ENCODE measurements at regions not wholly inside any gene's neighbourhood (a gene's known extent, or its start where the extent isn't known, plus 50 kb on each side); places are given as distances from the start of the nearest gene placed in this dataset.

DNA sequence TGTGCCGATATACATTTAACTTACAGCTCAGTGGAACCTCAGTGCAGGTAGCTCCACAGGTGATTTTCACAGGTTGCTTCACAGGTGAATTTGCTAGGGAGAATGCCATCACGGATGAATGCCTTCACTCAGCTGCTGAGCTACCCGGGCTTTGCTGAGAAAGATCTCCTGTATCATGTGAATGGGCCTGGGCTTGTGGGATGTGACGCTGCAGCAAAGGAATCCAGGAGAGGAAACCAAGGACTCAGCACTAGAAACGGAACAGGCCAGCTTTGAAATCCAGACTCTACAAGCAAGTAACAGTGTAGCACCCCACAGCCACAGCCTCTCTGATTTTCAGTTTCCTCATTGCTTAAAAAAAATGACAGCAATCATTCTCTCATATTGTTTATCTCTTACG, 271.4 kb upstream of the MAF start:
- no peak for DNase-seq (ENCODE audit: low read depth)
- H3K4me3 ChIP-seq (ENCODE audit: low read depth, low read length): no peak overlapping the region
- TF ChIP-seq CTCF (conservative IDR thresholded peaks at IDR 0.05; ENCODE audit: low read depth, low read length): no peak

DNA sequence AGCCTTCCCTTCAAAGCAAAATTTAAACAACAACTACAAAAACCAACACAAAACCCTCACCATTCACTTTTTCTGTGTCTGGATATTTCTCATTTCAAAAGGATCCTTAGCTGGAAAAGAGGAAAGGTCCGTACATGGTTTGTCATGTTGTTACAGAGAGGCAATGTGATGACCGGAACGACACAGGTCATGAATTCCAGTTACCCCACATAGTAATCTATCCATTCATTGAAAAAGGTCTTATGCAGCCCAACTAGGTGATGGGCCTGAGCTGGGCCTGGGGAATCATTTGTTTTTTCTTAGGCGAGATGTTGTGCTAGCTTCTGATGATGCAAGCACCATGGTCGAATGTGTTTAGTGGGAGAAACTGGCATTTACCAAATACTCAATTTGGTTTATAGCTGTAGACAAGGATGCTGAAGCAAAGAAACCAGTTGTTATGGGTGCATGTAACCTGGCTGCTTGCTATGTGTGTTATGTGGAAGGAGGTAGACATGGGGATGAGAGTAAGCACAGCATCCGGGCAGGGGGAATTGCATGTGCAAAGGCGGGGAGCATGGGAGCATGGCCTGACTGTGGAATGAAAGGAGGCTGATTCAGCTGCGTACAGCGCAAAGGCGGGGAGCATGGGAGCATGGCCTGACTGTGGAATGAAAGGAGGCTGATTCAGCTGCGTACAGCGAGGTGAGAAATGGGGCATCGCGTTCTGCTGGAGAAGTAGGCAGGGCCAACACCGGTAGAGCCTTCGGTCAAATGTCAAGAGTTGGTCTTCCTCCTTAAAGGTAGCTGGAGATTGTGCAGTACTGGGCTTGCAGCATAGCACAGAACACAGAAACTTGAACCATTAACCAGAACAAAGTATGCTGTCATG, 269.7 kb upstream of the MAF start:
- no peak for TF ChIP-seq CTCF (conservative IDR thresholded peaks at IDR 0.05; ENCODE audit: low read depth, low read length)
- H3K4me3 ChIP-seq (ENCODE audit: low read depth, low read length): no peak overlapping the region
- DNase-seq (ENCODE audit: low read depth): no peak

DNA sequence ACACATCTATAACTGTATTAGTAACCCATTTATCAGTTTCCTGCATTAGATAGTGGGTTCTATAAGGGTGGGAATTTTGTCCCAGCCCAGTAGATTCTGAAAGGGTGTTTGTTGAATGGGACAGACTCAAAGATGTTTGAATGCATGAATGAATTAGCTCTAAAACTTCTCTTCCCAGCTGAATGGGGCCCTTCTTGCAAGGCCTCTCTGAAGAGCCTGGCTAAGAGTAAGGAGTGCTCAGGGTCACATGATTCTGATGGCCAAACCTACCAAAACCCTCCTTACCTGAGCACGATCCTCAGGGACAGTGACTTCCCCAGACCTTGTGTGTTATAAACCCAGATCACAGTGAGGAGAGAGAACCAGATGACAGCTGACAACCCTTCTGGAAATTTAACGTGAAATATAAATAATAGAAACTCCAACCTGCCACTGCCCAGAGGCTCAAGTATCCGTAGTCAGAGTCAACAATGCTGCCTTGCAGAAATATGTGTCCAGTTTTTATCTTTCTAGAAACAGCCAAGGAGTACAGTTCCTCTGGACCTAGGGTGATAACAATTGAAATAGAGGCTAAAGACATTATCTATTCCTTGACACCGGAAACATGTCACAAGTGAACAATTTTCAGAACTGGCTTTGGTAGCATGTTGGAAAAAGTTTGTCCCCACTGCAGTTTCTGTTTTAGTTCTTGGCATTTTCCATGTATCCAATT, 268.9 kb upstream of the MAF start:
- DNase-seq (ENCODE audit: low read depth): no peak
- no peak for TF ChIP-seq CTCF (conservative IDR thresholded peaks at IDR 0.05; ENCODE audit: low read depth, low read length)

DNA sequence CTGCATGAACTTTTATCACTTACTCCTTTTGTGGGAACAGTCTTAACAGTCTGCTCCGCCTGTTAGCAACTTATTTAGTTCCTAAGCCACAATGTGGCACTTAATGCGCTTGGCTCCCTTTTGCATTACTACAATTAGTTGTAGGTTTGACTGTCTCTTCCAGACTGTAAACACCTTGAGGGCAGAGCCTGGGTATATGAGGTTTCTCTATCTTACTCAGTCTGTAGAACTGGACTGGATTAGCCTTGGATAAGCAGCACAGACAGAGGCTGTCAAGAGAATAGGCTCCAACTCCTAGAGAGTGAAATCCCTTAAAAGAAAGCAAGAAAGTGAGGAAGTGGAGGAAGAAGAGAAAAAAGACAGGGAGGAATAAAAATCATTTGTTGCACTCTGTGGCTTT, 268.3 kb upstream of the MAF start:
- DNase-seq (ENCODE audit: low read depth): no peak
- TF ChIP-seq CTCF (conservative IDR thresholded peaks at IDR 0.05; ENCODE audit: low read depth, low read length): no peak
- no peak overlapping the region for H3K4me3 ChIP-seq (ENCODE audit: low read depth, low read length)

More for the DNA sequence above, 268.9 kb upstream of the MAF start:
- no peak overlapping the region for H3K4me3 ChIP-seq (ENCODE audit: low read depth, low read length)

GRCh38 chr16:79867425-79867997, 267.0 kb upstream of the MAF start:
- no peak for TF ChIP-seq CTCF (conservative IDR thresholded peaks at IDR 0.05; ENCODE audit: low read depth, low read length)
- DNase-seq (ENCODE audit: low read depth): no peak

GRCh38 chr16:79865918-79866317, 265.4 kb upstream of the MAF start:
- DNase-seq (ENCODE audit: low read depth): no peak
- TF ChIP-seq CTCF (conservative IDR thresholded peaks at IDR 0.05; ENCODE audit: low read depth, low read length): no peak
- H3K4me3 ChIP-seq (ENCODE audit: low read depth, low read length): no peak overlapping the region

More at GRCh38 chr16:79867425-79867997, 267.0 kb upstream of the MAF start:
- H3K4me3 ChIP-seq (ENCODE audit: low read depth, low read length): no peak overlapping the region
